CD14-positive monocyte (primary cell): ENCODE measurements at regions not wholly inside any gene's neighbourhood (a gene's known extent, or its start where the extent isn't known, plus 50 kb on each side); places are given as distances from the start of the nearest gene placed in this dataset.

Experiments
- DNase-seq, 3 donors: peaks; one replicate each; pipeline ENCODE4 v3.0.0-alpha.2; 2011 to 2022
- H2AFZ ChIP-seq: 2 replicates; pipeline ENCODE4 v1.6.0; 2012; ENCODE audit warnings: mild to moderate bottlenecking, low read depth, low read length, inconsistent platforms; ENCODE audit not compliant: insufficient read depth, poor library complexity, severe bottlenecking
- H3K27ac ChIP-seq, 2 donors: 1 replicate in 1 of 2; 2 replicates in 1 of 2; pipeline ENCODE4 v1.5.1; 2012 to 2013; ENCODE audit warnings: low read length in 2 of 2, control low read depth in 1 of 2, inconsistent platforms in 1 of 2, low read depth in 1 of 2, mild to moderate bottlenecking in 1 of 2
- H3K27me3 ChIP-seq, 2 donors: one replicate each; pipeline versions ENCODE4 v1.6.0 to v1.6.1; 2011 to 2013; ENCODE audit warnings: low read length in 2 of 2; ENCODE audit not compliant: control insufficient read depth in 2 of 2, insufficient read depth in 2 of 2
- H3K36me3 ChIP-seq, 2 donors: replicated peaks in 1 of 2; 1 replicate in 1 of 2; 2 replicates in 1 of 2; pipeline versions ENCODE4 v1.5.1 to v1.6.1; 2012 to 2013; ENCODE audit warnings: low read length in 2 of 2, control low read depth in 1 of 2, inconsistent platforms in 1 of 2, mild to moderate bottlenecking in 1 of 2; ENCODE audit not compliant: insufficient read depth in 2 of 2, control insufficient read depth in 1 of 2
- H3K4me1 ChIP-seq, 2 donors: 1 replicate in 1 of 2; 2 replicates in 1 of 2; pipeline versions ENCODE4 v1.5.1 to v1.6.1; 2012 to 2013; ENCODE audit warnings: low read length in 2 of 2, control low read depth in 1 of 2, inconsistent platforms in 1 of 2, mild to moderate bottlenecking in 1 of 2, moderate library complexity in 1 of 2; ENCODE audit not compliant: insufficient read depth in 2 of 2, control insufficient read depth in 1 of 2
- H3K4me2 ChIP-seq: replicated peaks from 2 replicates; pipeline ENCODE3; 2012; ENCODE audit warnings: low read length, moderate library complexity, mild to moderate bottlenecking; ENCODE audit not compliant: poor library complexity, severe bottlenecking; ENCODE audit errors: extremely low read depth
- H3K4me3 ChIP-seq, 3 experiments: fragments of 200-600 bp in 1 of 3; sonication (generic) in 1 of 3; replicated peaks in 1 of 3; 1 replicate in 2 of 3; 2 replicates in 1 of 3; pipeline ENCODE4 v1.5.1; 2011 to 2013; ENCODE audit warnings: low read length in 3 of 3, mild to moderate bottlenecking in 3 of 3, control low read depth in 2 of 3, low read depth in 2 of 3, inconsistent platforms in 1 of 3, moderate library complexity in 1 of 3
- H3K79me2 ChIP-seq: 2 replicates; pipeline ENCODE4 v1.6.0; 2012; ENCODE audit warnings: mild to moderate bottlenecking, control low read depth, inconsistent platforms, low read length, moderate library complexity; ENCODE audit not compliant: insufficient read depth
- H3K9ac ChIP-seq: 2 replicates; pipeline ENCODE4 v1.6.0; 2017; ENCODE audit warnings: low read length, mild to moderate bottlenecking; ENCODE audit not compliant: insufficient read depth, poor library complexity, severe bottlenecking
- H3K9me3 ChIP-seq, 2 donors: replicated peaks in 1 of 2; 1 replicate in 1 of 2; 2 replicates in 1 of 2; pipeline versions ENCODE4 v1.5.1 to v1.6.1; 2012 to 2013; ENCODE audit warnings: low read length in 2 of 2, control low read depth in 1 of 2; ENCODE audit not compliant: control insufficient read depth in 1 of 2, insufficient read depth in 1 of 2
- H4K20me1 ChIP-seq: 2 replicates; pipeline ENCODE4 v1.6.0; 2012; ENCODE audit warnings: mild to moderate bottlenecking, low read length, control low read depth, moderate library complexity; ENCODE audit not compliant: insufficient read depth
- H3K27ac Mint-ChIP-seq, 7 donors: one replicate each; pipeline ENCODE4 v1.8.0; 2020; ENCODE audit warnings: mild to moderate bottlenecking in 7 of 7, mixed read lengths in 7 of 7, moderate library complexity in 6 of 7, inconsistent platforms in 2 of 7
- H3K27me3 Mint-ChIP-seq, 3 donors: one replicate each; pipeline ENCODE4 v1.8.0; 2021 to 2022; ENCODE audit warnings: low read depth in 3 of 3, mild to moderate bottlenecking in 3 of 3, mixed read lengths in 3 of 3, moderate library complexity in 3 of 3, inconsistent platforms in 1 of 3
- H3K36me3 Mint-ChIP-seq, 2 donors: one replicate each; pipeline ENCODE4 v1.8.0; 2020; ENCODE audit warnings: mixed read lengths in 2 of 2, inconsistent platforms in 1 of 2, mild to moderate bottlenecking in 1 of 2
- H3K4me1 Mint-ChIP-seq: one replicate; pipeline ENCODE4 v1.8.0; 2020; ENCODE audit warnings: mild to moderate bottlenecking, mixed read lengths
- H3K4me3 Mint-ChIP-seq, 2 donors: one replicate each; pipeline ENCODE4 v1.8.0; 2020; ENCODE audit warnings: mild to moderate bottlenecking in 2 of 2, mixed read lengths in 2 of 2, moderate library complexity in 1 of 2
- H3K9me3 Mint-ChIP-seq, 7 donors: one replicate each; pipeline ENCODE4 v1.8.0; 2020 to 2022; ENCODE audit warnings: mixed read lengths in 7 of 7, mild to moderate bottlenecking in 6 of 7, moderate library complexity in 6 of 7, inconsistent platforms in 2 of 7
- WGBS: methylation state at CpG from one replicate; pipeline ENCODE4 v1.1.5; 2013; ENCODE audit warnings: missing lambda C conversion rate; ENCODE audit not compliant: insufficient coverage; 5-methylcytosine and 5-hydroxymethylcytosine counted together
- intact Hi-C, 2 donors: fragments of 100-400 bp; cut with micrococcal nuclease; formaldehyde crosslinking; loops; one replicate each; pipeline versions ENCODE4 v1.15.0 to v1.15.1; 2023
- TF ChIP-seq, protein P1 (sequence below): fragments of 200-600 bp; IDR thresholded peaks from one replicate; pipeline ENCODE4 v1.8.0; 2022; ENCODE audit warnings: antibody characterized with exemption, mild to moderate bottlenecking

DNA sequence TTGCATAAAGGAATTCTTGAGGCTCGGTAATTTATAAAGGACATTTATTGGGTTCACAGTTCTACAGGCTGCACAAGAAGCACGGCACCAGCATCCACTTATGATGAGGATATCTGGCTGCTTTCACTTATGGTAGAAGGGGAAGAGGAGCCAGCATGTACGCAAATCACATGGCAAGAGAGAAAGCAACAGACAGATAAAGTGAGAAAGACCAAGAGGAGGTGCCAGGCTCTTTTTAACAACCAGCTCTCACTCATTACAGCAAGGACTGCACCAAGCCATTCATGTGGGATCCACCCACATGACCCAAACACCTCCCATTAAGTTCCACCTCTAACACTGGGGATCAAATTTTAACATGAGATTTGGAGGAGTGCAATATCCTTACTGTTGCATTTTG, 1198.2 kb downstream of the ADGRL3 start:
- no peaks in the 10 kb centered on the region for H3K27me3 ChIP-seq
- H3K9me3 ChIP-seq, result no peaks in the 10 kb centered on the region
- WGBS, result no CpG with 5 or more reads among the region's 3 CpGs
- no peaks in the 10 kb centered on the region for H3K36me3 ChIP-seq
- H3K27ac Mint-ChIP-seq, result no peak overlapping the region
- intact Hi-C loops, result no loop called here
- TF ChIP-seq, protein P1, sequence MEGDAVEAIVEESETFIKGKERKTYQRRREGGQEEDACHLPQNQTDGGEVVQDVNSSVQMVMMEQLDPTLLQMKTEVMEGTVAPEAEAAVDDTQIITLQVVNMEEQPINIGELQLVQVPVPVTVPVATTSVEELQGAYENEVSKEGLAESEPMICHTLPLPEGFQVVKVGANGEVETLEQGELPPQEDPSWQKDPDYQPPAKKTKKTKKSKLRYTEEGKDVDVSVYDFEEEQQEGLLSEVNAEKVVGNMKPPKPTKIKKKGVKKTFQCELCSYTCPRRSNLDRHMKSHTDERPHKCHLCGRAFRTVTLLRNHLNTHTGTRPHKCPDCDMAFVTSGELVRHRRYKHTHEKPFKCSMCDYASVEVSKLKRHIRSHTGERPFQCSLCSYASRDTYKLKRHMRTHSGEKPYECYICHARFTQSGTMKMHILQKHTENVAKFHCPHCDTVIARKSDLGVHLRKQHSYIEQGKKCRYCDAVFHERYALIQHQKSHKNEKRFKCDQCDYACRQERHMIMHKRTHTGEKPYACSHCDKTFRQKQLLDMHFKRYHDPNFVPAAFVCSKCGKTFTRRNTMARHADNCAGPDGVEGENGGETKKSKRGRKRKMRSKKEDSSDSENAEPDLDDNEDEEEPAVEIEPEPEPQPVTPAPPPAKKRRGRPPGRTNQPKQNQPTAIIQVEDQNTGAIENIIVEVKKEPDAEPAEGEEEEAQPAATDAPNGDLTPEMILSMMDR, result no peak
- H3K9ac ChIP-seq, result no peak overlapping the region
- DNase-seq, result no peak
- no peaks in the 10 kb centered on the region for H3K36me3 Mint-ChIP-seq
- no peak overlapping the region for H3K27ac ChIP-seq
- H3K4me2 ChIP-seq, result no peak overlapping the region
- H3K4me1 ChIP-seq, result peaks cover 0 to 3% of the 10 kb centered on the region in 2 donors
- H3K27me3 Mint-ChIP-seq, result no peaks in the 10 kb centered on the region
- H3K4me3 ChIP-seq, result no peak overlapping the region
- H3K4me3 Mint-ChIP-seq, result no peak overlapping the region
- H3K79me2 ChIP-seq, result no peaks in the 10 kb centered on the region
- no peak overlapping the region for H2AFZ ChIP-seq
- H4K20me1 ChIP-seq, result no peaks in the 10 kb centered on the region
- H3K9me3 Mint-ChIP-seq, result peaks cover 0 to 3% (median 0%) of the 10 kb centered on the region in 7 donors
- H3K4me1 Mint-ChIP-seq, result peaks cover 13% of the 10 kb centered on the region

DNA sequence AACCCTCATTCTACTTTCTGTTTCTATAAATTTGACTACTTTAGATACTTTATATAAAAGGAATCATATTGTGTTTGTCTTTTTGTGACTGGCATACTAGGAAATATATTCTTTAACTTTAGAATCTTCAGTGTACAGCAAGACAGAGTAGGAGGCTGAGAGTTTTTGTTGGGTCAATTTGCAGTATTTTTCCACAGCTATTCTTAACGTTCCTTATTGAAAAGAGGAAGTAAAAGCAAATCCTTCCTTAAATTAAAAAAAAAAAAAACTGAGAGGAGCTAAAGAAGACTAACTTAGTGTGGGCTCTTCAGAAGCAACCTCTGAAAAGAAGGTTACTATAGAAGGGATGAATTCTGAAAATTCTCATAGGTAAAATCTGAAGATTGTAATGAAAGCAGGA, 1194.6 kb downstream of the ADGRL3 start:
- Histone ChIP-seq H3K27me3 (no peaks in the 10 kb centered on the region), H4K20me1 (no peaks in the 10 kb centered on the region), H3K4me2 (no peak overlapping the region), H3K9ac (no peak overlapping the region), H3K79me2 (no peaks in the 10 kb centered on the region), H3K9me3 (no peaks in the 10 kb centered on the region), H3K4me1 (peaks cover 0 to 3% of the 10 kb centered on the region in 2 donors), H3K36me3 (no peaks in the 10 kb centered on the region), H3K4me3 (no peak overlapping the region), H3K27ac (no peak overlapping the region), H2AFZ (peak overlapping the region; percentile 12)
- Mint-ChIP-seq H3K27me3 (no peaks in the 10 kb centered on the region), H3K36me3 (no peaks in the 10 kb centered on the region), H3K27ac (no peak overlapping the region), H3K4me1 (peaks cover 11% of the 10 kb centered on the region), H3K9me3 (peaks cover 0 to 3% (median 0%) of the 10 kb centered on the region in 7 donors), H3K4me3 (peak overlapping the region in 1 of 2 donors; percentile 39)
- DNase-seq, result no peak
- intact Hi-C loops, result no loop called here
- WGBS, result no CpG with 5 or more reads among the region's 1 CpG
- TF ChIP-seq, protein P1, result no peak
